ENCODE measurements at regions not wholly inside any gene's neighbourhood (a gene's known extent, or its start where the extent isn't known, plus 50 kb on each side); places are given as distances from the start of the nearest gene placed in this dataset.

DNA sequence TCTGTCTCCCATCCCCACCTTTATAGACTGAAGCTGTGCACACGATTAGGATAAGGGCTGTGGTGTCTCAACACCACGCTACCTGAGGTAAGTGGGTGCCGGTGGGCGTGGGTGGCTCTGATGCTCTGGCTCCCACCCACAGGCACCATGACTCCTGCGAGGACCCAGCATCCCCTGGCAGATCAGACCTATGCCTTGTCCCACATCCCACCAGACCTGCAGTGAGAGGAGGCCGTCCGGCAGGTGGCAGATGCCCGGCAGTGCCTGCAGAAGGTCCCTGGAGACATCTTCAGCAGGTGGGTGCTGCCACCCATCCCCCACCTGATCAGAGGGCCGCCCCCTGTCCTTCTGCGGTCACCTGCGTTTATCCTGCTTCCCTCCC lies 104.4 kb upstream of the PRB2 start:
- no peak overlapping the region for H3K27ac ChIP-seq (ENCODE audit: insufficient read depth, low read length)
- H3K9me1 ChIP-seq (ENCODE audit: insufficient read depth, low read length) = no peaks in the 10 kb centered on the region
- no peak overlapping the region for H3K18ac ChIP-seq (ENCODE audit: low read depth, low read length)
- H3K4me2 ChIP-seq (ENCODE audit: low read depth, low read length) = no peak overlapping the region
- ATAC-seq (ENCODE audit: low read depth) (no peak), DNase-seq (no peak)
- no peak overlapping the region for H2BK5ac ChIP-seq (ENCODE audit: low read depth, low read length, poor library complexity, severe bottlenecking)
- no peak overlapping the region for H2BK15ac ChIP-seq (ENCODE audit: low read depth, low read length)
- H3K36me3 ChIP-seq (ENCODE audit: control insufficient read depth, insufficient read depth, low read length) = no peaks in the 10 kb centered on the region
- H3K4ac ChIP-seq (ENCODE audit: low read depth, low read length) = no peak overlapping the region
- no peak overlapping the region for H3K14ac ChIP-seq (replicated peaks; ENCODE audit: low read depth, low read length)
- H4K8ac ChIP-seq (ENCODE audit: low read depth in 2 of 2, low read length in 2 of 2) = no peak overlapping the region
- POLR2A ChIA-PET (ENCODE audit: unreplicated experiment) = no interaction called here
- no peak overlapping the region for H2BK120ac ChIP-seq (ENCODE audit: low read depth, low read length)
- H4K20me1 ChIP-seq (ENCODE audit: insufficient read depth, low read length) = no peaks in the 10 kb centered on the region
- no peak overlapping the region for H3K4me3 ChIP-seq (ENCODE audit: insufficient read depth, low read depth, low read length)
- no peak overlapping the region for H2AK9ac ChIP-seq (replicated peaks; ENCODE audit: low read depth, low read length, poor library complexity)
- no TSS peak for BruUV-seq (replicated peaks)
- no peaks in the 10 kb centered on the region for H3K9me3 ChIP-seq (ENCODE audit: control insufficient read depth, insufficient read depth, low read length)
- no peak overlapping the region for H2BK20ac ChIP-seq (ENCODE audit: low read depth, low read length)
- H3K9ac ChIP-seq (ENCODE audit: low read depth, low read length) = no peak overlapping the region
- no peak overlapping the region for H3K56ac ChIP-seq (ENCODE audit: extremely low read depth, insufficient read depth, low read length)
- no peaks in the 10 kb centered on the region for H3K79me1 ChIP-seq (ENCODE audit: low read depth in 1 of 2, low read length in 2 of 2)
- no peak overlapping the region for H4K5ac ChIP-seq (ENCODE audit: low read depth, low read length)
- 60% methylated on average over 2 of the region's 11 CpGs; no CpG with 5 or more reads in 1 of the 2 experiments for WGBS, 2 experiments (ENCODE audit: extremely low coverage in 2 of 2, insufficient read length in 1 of 2)
- H2AFZ ChIP-seq (replicated peaks; ENCODE audit: low read length, poor library complexity) = no peak overlapping the region
- dilution Hi-C loops (cut with HindIII; ENCODE audit: low sequenced_read_pairs, unreplicated experiment) (no loop called here), intact Hi-C loops (cut with micrococcal nuclease) (no loop called here), in situ Hi-C loops (cut with MboI; ENCODE audit: low sequenced_read_pairs) (no loop called here)
- no peak overlapping the region for H4K91ac ChIP-seq (ENCODE audit: insufficient read depth, low read depth, low read length)
- H3K23ac ChIP-seq (ENCODE audit: low read depth, low read length) = no peak overlapping the region
- TF ChIP-seq, protein P1, sequence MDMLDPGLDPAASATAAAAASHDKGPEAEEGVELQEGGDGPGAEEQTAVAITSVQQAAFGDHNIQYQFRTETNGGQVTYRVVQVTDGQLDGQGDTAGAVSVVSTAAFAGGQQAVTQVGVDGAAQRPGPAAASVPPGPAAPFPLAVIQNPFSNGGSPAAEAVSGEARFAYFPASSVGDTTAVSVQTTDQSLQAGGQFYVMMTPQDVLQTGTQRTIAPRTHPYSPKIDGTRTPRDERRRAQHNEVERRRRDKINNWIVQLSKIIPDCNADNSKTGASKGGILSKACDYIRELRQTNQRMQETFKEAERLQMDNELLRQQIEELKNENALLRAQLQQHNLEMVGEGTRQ (IDR thresholded peaks at IDR 0.05; ENCODE audit: low read depth, low read length) = no peak
- TF ChIP-seq BHLHE40 (IDR thresholded peaks at IDR 0.05; ENCODE audit: low read depth, low read length) (no peak), RCOR1 (IDR thresholded peaks at IDR 0.05; ENCODE audit: insufficient replicate concordance, low read length) (no peak), MAZ (IDR thresholded peaks at IDR 0.05; ENCODE audit: borderline replicate concordance, low read depth, low read length) (no peak), CHD1 (IDR thresholded peaks at IDR 0.05; ENCODE audit: low read depth, low read length) (no peak), CEBPB (IDR thresholded peaks at IDR 0.05; ENCODE audit: low read depth, low read length) (no peak), RFX5 (IDR thresholded peaks at IDR 0.05; ENCODE audit: low read depth, low read length) (no peak)
- TF ChIP-seq, protein P2, sequence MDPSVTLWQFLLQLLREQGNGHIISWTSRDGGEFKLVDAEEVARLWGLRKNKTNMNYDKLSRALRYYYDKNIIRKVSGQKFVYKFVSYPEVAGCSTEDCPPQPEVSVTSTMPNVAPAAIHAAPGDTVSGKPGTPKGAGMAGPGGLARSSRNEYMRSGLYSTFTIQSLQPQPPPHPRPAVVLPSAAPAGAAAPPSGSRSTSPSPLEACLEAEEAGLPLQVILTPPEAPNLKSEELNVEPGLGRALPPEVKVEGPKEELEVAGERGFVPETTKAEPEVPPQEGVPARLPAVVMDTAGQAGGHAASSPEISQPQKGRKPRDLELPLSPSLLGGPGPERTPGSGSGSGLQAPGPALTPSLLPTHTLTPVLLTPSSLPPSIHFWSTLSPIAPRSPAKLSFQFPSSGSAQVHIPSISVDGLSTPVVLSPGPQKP (IDR thresholded peaks at IDR 0.05; ENCODE audit: borderline replicate concordance, low read depth, low read length) = no peak
- no peak overlapping the region for H2AK5ac ChIP-seq (ENCODE audit: low read depth, low read length)
- no peaks in the 10 kb centered on the region for H3K4me1 ChIP-seq (ENCODE audit: control insufficient read depth, insufficient read depth, low read length)
- CTCF ChIA-PET = no interaction called here
- peaks cover 2% of the 10 kb centered on the region; the same call in 1 of the 2 replicates for H3K27me3 ChIP-seq (ENCODE audit: control insufficient read depth, insufficient read depth, low read length)
